CD14-positive monocyte (primary cell): ENCODE measurements at regions not wholly inside any gene's neighbourhood (a gene's known extent, or its start where the extent isn't known, plus 50 kb on each side); places are given as distances from the start of the nearest gene placed in this dataset.

ENCODE experiments used
- DNase-seq, 3 donors: peaks; one replicate each; pipeline ENCODE4 v3.0.0-alpha.2; 2011 to 2022
- H2AFZ ChIP-seq: 2 replicates; pipeline ENCODE4 v1.6.0; 2012; ENCODE audit warnings: mild to moderate bottlenecking, low read depth, low read length, inconsistent platforms; ENCODE audit not compliant: insufficient read depth, poor library complexity, severe bottlenecking
- H3K27ac ChIP-seq, 2 donors: 1 replicate in 1 of 2; 2 replicates in 1 of 2; pipeline ENCODE4 v1.5.1; 2012 to 2013; ENCODE audit warnings: low read length in 2 of 2, control low read depth in 1 of 2, inconsistent platforms in 1 of 2, low read depth in 1 of 2, mild to moderate bottlenecking in 1 of 2
- H3K27me3 ChIP-seq, 2 donors: one replicate each; pipeline versions ENCODE4 v1.6.0 to v1.6.1; 2011 to 2013; ENCODE audit warnings: low read length in 2 of 2; ENCODE audit not compliant: control insufficient read depth in 2 of 2, insufficient read depth in 2 of 2
- H3K36me3 ChIP-seq, 2 donors: replicated peaks in 1 of 2; 1 replicate in 1 of 2; 2 replicates in 1 of 2; pipeline versions ENCODE4 v1.5.1 to v1.6.1; 2012 to 2013; ENCODE audit warnings: low read length in 2 of 2, control low read depth in 1 of 2, inconsistent platforms in 1 of 2, mild to moderate bottlenecking in 1 of 2; ENCODE audit not compliant: insufficient read depth in 2 of 2, control insufficient read depth in 1 of 2
- H3K4me1 ChIP-seq, 2 donors: 1 replicate in 1 of 2; 2 replicates in 1 of 2; pipeline versions ENCODE4 v1.5.1 to v1.6.1; 2012 to 2013; ENCODE audit warnings: low read length in 2 of 2, control low read depth in 1 of 2, inconsistent platforms in 1 of 2, mild to moderate bottlenecking in 1 of 2, moderate library complexity in 1 of 2; ENCODE audit not compliant: insufficient read depth in 2 of 2, control insufficient read depth in 1 of 2
- H3K4me2 ChIP-seq: replicated peaks from 2 replicates; pipeline ENCODE3; 2012; ENCODE audit warnings: low read length, moderate library complexity, mild to moderate bottlenecking; ENCODE audit not compliant: poor library complexity, severe bottlenecking; ENCODE audit errors: extremely low read depth
- H3K4me3 ChIP-seq, 3 experiments: fragments of 200-600 bp in 1 of 3; sonication (generic) in 1 of 3; replicated peaks in 1 of 3; 1 replicate in 2 of 3; 2 replicates in 1 of 3; pipeline ENCODE4 v1.5.1; 2011 to 2013; ENCODE audit warnings: low read length in 3 of 3, mild to moderate bottlenecking in 3 of 3, control low read depth in 2 of 3, low read depth in 2 of 3, inconsistent platforms in 1 of 3, moderate library complexity in 1 of 3
- H3K79me2 ChIP-seq: 2 replicates; pipeline ENCODE4 v1.6.0; 2012; ENCODE audit warnings: mild to moderate bottlenecking, control low read depth, inconsistent platforms, low read length, moderate library complexity; ENCODE audit not compliant: insufficient read depth
- H3K9ac ChIP-seq: 2 replicates; pipeline ENCODE4 v1.6.0; 2017; ENCODE audit warnings: low read length, mild to moderate bottlenecking; ENCODE audit not compliant: insufficient read depth, poor library complexity, severe bottlenecking
- H3K9me3 ChIP-seq, 2 donors: replicated peaks in 1 of 2; 1 replicate in 1 of 2; 2 replicates in 1 of 2; pipeline versions ENCODE4 v1.5.1 to v1.6.1; 2012 to 2013; ENCODE audit warnings: low read length in 2 of 2, control low read depth in 1 of 2; ENCODE audit not compliant: control insufficient read depth in 1 of 2, insufficient read depth in 1 of 2
- H4K20me1 ChIP-seq: 2 replicates; pipeline ENCODE4 v1.6.0; 2012; ENCODE audit warnings: mild to moderate bottlenecking, low read length, control low read depth, moderate library complexity; ENCODE audit not compliant: insufficient read depth
- H3K27ac Mint-ChIP-seq, 7 donors: one replicate each; pipeline ENCODE4 v1.8.0; 2020; ENCODE audit warnings: mild to moderate bottlenecking in 7 of 7, mixed read lengths in 7 of 7, moderate library complexity in 6 of 7, inconsistent platforms in 2 of 7
- H3K27me3 Mint-ChIP-seq, 3 donors: one replicate each; pipeline ENCODE4 v1.8.0; 2021 to 2022; ENCODE audit warnings: low read depth in 3 of 3, mild to moderate bottlenecking in 3 of 3, mixed read lengths in 3 of 3, moderate library complexity in 3 of 3, inconsistent platforms in 1 of 3
- H3K36me3 Mint-ChIP-seq, 2 donors: one replicate each; pipeline ENCODE4 v1.8.0; 2020; ENCODE audit warnings: mixed read lengths in 2 of 2, inconsistent platforms in 1 of 2, mild to moderate bottlenecking in 1 of 2
- H3K4me1 Mint-ChIP-seq: one replicate; pipeline ENCODE4 v1.8.0; 2020; ENCODE audit warnings: mild to moderate bottlenecking, mixed read lengths
- H3K4me3 Mint-ChIP-seq, 2 donors: one replicate each; pipeline ENCODE4 v1.8.0; 2020; ENCODE audit warnings: mild to moderate bottlenecking in 2 of 2, mixed read lengths in 2 of 2, moderate library complexity in 1 of 2
- H3K9me3 Mint-ChIP-seq, 7 donors: one replicate each; pipeline ENCODE4 v1.8.0; 2020 to 2022; ENCODE audit warnings: mixed read lengths in 7 of 7, mild to moderate bottlenecking in 6 of 7, moderate library complexity in 6 of 7, inconsistent platforms in 2 of 7
- WGBS: methylation state at CpG from one replicate; pipeline ENCODE4 v1.1.5; 2013; ENCODE audit warnings: missing lambda C conversion rate; ENCODE audit not compliant: insufficient coverage; 5-methylcytosine and 5-hydroxymethylcytosine counted together
- intact Hi-C, 2 donors: fragments of 100-400 bp; cut with micrococcal nuclease; formaldehyde crosslinking; loops; one replicate each; pipeline versions ENCODE4 v1.15.0 to v1.15.1; 2023
- TF ChIP-seq, protein P1 (sequence below): fragments of 200-600 bp; IDR thresholded peaks from one replicate; pipeline ENCODE4 v1.8.0; 2022; ENCODE audit warnings: antibody characterized with exemption, mild to moderate bottlenecking

DNA sequence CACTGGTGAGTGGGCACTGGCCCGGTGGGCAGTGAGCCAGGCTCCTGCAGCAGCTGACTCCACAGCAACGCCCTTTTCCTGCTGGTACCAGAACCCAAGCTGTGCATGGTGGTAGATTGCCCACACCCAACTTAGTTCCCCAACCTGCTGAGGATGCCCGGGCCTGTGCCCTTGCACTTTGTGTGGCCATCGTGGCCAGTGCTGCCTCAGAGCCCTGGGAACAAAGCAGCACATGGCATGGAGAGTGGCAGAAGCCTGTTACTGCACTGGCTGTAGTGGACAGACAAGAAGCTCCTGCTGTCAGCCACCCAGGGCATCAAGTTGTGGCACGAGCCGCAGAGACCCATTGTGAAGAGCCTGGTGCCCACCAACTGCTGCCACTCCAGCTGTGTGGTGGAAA, 612.9 kb downstream of the DNAH5 start:
- Mint-ChIP-seq H3K36me3 (no peaks in the 10 kb centered on the region), H3K27me3 (peaks cover 0 to 1% (median 0%) of the 10 kb centered on the region in 3 donors), H3K4me1 (no peaks in the 10 kb centered on the region), H3K27ac (no peak overlapping the region), H3K4me3 (no peak overlapping the region), H3K9me3 (peaks cover 1 to 9% (median 2%) of the 10 kb centered on the region in 7 donors)
- 83% methylated on average over 6 of the region's 6 CpGs for WGBS
- Histone ChIP-seq H3K79me2 (no peaks in the 10 kb centered on the region), H2AFZ (no peak overlapping the region), H3K27me3 (no peaks in the 10 kb centered on the region), H4K20me1 (no peaks in the 10 kb centered on the region), H3K9ac (no peak overlapping the region), H3K4me2 (no peak overlapping the region), H3K36me3 (no peaks in the 10 kb centered on the region), H3K4me1 (no peaks in the 10 kb centered on the region), H3K27ac (no peak overlapping the region), H3K9me3 (peaks cover 4 to 8% of the 10 kb centered on the region in 2 donors), H3K4me3 (no peak overlapping the region)
- TF ChIP-seq, protein P1, sequence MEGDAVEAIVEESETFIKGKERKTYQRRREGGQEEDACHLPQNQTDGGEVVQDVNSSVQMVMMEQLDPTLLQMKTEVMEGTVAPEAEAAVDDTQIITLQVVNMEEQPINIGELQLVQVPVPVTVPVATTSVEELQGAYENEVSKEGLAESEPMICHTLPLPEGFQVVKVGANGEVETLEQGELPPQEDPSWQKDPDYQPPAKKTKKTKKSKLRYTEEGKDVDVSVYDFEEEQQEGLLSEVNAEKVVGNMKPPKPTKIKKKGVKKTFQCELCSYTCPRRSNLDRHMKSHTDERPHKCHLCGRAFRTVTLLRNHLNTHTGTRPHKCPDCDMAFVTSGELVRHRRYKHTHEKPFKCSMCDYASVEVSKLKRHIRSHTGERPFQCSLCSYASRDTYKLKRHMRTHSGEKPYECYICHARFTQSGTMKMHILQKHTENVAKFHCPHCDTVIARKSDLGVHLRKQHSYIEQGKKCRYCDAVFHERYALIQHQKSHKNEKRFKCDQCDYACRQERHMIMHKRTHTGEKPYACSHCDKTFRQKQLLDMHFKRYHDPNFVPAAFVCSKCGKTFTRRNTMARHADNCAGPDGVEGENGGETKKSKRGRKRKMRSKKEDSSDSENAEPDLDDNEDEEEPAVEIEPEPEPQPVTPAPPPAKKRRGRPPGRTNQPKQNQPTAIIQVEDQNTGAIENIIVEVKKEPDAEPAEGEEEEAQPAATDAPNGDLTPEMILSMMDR = no peak
- intact Hi-C loops = no loop called here
- no peak for DNase-seq

DNA sequence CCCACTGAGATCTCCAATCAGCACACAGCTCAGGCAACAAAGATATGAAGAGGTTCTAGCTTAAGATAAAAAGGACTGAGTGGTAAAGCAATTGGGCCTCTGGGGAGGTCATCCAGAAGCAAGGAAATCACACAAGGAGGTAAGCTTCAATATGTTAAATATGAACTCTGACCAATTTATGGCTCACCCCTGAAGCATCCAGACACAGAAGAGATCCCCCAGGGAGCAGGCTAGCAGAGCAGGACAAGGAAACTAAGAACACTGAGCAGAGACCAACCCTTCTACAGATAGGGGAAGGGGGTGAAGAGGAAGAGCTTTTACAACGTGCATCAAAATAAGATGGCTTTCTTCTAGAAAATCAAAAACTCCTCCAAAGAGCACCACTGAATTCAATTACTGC, 616.2 kb downstream of the DNAH5 start:
- Histone ChIP-seq H3K9ac (no peak overlapping the region), H3K79me2 (no peaks in the 10 kb centered on the region), H3K4me3 (no peak overlapping the region), H3K27ac (no peak overlapping the region), H3K9me3 (peaks cover 4 to 11% of the 10 kb centered on the region in 2 donors), H2AFZ (no peak overlapping the region), H3K27me3 (no peaks in the 10 kb centered on the region), H3K4me2 (no peak overlapping the region), H3K4me1 (no peaks in the 10 kb centered on the region), H4K20me1 (no peaks in the 10 kb centered on the region), H3K36me3 (no peaks in the 10 kb centered on the region)
- Mint-ChIP-seq H3K4me1 (no peaks in the 10 kb centered on the region), H3K9me3 (peaks cover 0 to 4% (median 2%) of the 10 kb centered on the region in 7 donors), H3K27ac (no peak overlapping the region), H3K27me3 (peaks cover 0 to 1% (median 1%) of the 10 kb centered on the region in 3 donors), H3K4me3 (no peak overlapping the region), H3K36me3 (no peaks in the 10 kb centered on the region)
- no peak for DNase-seq
- TF ChIP-seq, protein P1 = no peak
- intact Hi-C loops = no loop called here
- WGBS = no CpG with 5 or more reads among the region's 1 CpG
